Ecto neural progenitor cell (in vitro differentiated cells): ENCODE measurements at regions not wholly inside any gene's neighbourhood (a gene's known extent, or its start where the extent isn't known, plus 50 kb on each side); places are given as distances from the start of the nearest gene placed in this dataset.

ENCODE experiments used
- DNase-seq: peaks from one replicate; pipeline ENCODE4 v3.0.0-alpha.2; 2018; ENCODE audit warnings: low spot score

- DNase-seq, result no peak
Measured at GRCh38 chr14:71362282-71362681, 455.0 kb downstream of the PCNX1 start.

- no peak for DNase-seq
Measured at GRCh38 chr14:71362920-71363584, 455.8 kb downstream of the PCNX1 start.

DNA sequence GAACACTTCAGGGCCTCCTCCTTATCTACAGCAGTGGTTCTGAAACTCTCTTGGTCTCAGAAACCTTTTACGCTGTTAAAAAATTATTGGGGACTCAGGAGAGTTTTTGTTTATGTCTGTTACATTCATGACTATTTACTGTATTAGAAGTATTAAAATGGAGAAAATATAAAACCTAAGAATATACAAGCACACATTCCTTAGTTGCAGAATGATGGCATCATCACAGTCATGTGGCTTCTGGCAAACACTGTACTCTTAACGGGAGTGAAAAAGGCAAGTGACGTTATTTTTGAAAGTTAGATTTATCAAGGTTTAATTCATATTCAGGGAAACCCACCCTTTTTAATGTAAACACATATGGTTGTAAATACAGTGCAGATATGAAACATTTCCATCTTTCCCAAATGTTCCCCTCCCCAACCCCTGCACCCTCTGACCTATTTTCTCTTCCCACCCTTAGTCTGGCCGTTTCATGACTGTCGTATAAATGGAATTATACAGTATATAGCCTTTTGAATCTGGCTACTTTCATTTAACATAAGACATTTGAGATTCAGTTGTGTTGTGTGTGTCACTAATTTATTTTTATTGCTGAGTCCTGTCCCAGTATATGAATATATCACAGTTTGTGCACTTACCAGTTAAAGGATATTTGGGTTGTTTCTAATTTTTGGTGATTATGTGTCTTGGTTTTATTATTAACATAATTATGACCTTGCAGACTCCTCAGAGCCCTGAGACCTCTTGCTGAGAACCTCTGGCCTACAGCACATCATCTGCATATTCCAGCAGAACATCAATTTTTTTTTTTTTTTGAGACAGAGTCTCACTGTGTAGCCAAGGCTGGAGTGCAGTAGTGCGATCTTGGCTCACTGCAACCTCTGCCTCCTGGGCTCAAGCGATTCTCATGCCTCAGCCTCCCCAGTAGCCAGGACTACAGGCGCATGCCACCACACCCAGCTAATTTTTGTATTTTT is 457.0 kb downstream of the PCNX1 start:
- DNase-seq, result no peak

GRCh38 chr14:71365361-71365760 is 458.1 kb downstream of the PCNX1 start:
- no peak for DNase-seq

- DNase-seq, result no peak
Measured at GRCh38 chr14:71366861-71367260, 459.6 kb downstream of the PCNX1 start.

GRCh38 chr14:71371711-71372396 is 464.6 kb downstream of the PCNX1 start:
- DNase-seq, result no peak

DNA sequence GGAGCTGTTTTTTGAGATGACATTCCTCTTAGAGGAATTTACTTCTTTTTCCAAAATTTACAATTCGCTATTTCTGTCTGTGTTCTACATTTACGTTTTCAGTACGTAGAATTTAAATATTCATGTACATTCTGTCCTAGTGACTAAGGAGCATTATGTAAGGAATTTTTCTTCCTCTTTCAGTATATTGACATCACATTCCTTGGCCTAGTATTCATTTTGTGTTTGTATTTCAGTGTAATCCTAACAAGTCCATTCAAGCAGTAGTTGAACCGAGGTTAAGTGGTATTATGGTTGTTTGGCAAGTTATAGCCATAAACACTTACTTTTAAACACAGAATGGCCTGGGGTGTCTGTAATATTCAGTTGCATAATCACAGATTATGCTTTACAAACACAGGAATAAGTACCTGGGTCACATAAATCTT is 465.2 kb downstream of the PCNX1 start:
- DNase-seq, result no peak

- DNase-seq, result no peak
Measured at GRCh38 chr14:71373773-71374172, 466.5 kb downstream of the PCNX1 start.

- DNase-seq, result no peak
Measured at GRCh38 chr14:71374989-71375388, 467.7 kb downstream of the PCNX1 start.

- no peak for DNase-seq
Measured at GRCh38 chr14:71377099-71377498, 469.8 kb downstream of the PCNX1 start.

DNA sequence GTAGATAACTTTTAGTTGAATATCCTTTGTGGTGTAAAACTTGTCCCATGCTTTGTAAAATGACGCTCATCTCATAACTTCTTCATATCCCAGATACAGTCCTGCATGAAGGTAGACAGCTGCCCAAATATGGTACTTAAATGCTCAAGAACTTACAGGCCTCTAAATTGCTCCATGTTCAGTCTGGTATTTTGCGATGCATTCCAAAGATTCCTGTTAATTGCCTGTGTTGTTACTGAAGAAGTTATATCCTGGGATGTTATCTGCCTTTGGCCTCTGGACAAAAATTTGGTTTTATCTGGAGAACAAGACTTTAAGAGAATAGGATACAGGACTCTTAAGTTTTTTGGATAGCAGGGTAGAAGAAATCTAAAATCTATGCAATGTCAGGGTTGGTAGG is 473.0 kb downstream of the PCNX1 start:
- DNase-seq, result no peak

GRCh38 chr14:71381814-71382213 is 474.6 kb downstream of the PCNX1 start:
- no peak for DNase-seq

DNA sequence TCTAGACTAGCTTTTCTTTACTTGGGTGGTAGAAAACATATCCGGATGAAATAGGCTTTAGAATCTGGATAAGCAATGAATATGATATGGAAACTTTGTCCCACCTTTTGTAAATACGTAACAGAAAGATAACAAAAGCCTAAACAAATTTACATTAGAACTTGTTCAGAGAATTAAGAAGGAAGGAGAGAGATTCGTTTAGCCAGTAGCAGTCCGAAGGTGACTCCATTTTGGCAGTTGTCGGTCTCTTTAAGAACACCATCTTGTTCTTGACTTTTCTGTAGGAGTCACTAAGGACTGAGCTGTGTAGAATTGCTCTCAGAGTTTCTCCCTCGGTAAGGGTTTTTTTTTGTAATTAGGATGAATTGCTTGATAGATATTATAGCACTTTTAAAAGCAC is 475.1 kb downstream of the PCNX1 start:
- no peak for DNase-seq

DNA sequence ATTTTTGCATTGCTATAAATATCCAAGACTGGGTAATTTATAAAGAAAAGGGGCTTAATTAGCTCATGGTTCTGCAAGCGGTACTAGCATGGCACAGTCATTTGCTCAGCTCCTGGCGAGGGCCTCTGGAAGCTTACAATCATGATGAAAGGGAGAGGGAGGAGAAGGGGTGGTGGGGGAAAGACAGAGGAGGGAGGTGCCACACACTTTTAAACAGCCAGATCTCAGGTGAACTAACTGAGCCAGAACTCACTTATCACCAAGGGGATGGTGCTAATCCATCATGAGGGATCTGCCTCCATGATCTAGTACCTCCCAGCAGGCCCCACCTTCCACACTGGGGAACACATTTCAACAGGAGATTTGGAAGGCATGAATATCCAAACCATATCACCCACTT is 476.3 kb downstream of the PCNX1 start:
- no peak for DNase-seq

DNA sequence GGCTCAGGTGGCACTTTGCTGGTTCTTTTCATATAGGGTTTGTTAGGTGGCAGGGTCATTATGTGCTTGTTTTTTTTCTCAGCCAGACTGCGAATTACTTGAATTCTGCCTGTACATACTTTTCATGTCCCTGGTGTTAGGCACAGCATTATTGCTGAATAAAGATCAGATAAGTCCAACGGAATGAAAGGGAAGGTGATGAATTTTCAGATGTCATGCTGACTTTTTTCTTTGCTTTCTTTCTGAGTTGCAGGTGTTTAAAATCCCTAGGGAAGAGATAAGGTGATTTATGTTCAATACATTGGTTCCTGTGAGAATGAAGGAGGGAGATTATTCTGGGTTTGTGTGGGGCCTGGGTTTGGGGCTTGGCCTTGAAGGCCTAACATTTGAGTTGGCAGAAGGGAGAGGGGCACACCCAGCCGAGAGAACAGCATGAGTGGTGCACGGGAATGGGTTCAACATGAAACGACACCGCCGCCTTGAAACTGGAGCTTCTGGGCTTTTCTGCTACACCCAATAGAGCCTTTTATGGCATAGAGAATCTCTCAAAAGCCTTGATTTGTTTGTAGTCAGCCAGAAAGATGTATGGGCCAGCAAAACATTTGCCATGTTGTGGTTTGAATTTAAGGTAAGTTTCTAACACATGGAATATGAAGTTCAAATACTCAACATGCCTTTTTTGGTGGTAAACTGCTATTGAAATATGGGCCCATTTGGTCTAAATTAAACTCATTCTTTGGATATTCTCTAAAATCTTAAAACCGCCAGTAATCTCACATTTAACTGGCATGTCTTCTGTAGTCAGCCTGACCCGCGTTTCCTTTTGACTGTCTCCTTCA is 477.0 kb downstream of the PCNX1 start:
- DNase-seq, result no peak

DNA sequence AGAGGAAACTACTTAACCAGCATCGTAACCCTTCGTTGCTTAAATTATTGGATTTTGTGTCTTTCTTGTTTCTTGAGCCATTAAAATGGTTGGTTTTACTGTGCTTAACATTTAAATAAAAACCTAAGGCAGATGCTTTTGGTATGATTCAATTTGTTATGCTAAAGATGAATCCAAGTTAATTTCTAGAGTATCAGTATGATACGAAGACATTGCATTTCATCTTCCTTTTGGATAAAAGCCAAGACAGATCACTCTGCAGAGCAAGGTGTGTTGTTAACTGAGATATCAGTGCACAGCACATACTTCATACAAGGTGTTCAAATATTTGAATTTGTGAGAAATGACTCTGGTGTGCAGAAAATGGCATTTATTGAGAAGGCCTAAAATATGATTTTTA is 480.5 kb downstream of the PCNX1 start:
- DNase-seq, result no peak

DNA sequence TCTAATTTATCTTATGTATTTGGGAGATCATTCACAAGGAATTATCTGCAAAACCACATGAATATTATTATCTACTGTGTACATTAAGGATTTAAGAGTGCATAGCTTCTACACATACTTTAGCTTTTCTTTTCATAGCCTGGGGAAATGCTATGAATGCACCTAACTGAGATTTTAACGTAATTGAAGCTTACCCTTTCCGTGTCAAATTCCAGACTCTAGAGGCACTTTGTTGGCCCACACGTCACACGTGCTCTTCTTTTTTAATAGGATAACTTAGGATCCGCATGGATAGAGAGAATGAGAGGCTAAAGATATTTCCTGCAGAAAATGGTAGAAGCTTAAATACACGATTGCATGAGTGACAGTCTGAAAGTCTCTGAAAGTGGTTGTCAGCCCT is 481.1 kb downstream of the PCNX1 start:
- DNase-seq, result no peak

GRCh38 chr14:71388862-71389261 is 481.6 kb downstream of the PCNX1 start:
- DNase-seq, result no peak

DNA sequence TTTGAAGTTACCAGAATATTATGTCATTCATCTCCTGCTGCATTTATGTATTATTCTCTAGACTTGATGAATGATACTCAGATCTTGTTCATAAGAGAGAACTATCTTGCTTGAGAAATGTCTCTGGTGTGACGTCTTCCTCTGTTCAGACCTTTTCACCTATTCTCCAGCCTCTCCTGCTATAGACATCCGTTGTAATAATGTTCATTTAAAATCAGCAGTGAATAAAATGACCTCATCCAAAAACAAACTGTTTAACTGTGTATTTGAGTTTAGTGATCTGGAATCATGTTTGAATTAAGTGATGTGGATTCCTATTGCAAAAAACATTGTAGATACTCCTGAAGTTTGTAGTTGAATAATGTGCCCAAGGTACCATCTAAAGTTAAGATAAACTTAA is 487.1 kb downstream of the PCNX1 start:
- DNase-seq, result no peak

DNA sequence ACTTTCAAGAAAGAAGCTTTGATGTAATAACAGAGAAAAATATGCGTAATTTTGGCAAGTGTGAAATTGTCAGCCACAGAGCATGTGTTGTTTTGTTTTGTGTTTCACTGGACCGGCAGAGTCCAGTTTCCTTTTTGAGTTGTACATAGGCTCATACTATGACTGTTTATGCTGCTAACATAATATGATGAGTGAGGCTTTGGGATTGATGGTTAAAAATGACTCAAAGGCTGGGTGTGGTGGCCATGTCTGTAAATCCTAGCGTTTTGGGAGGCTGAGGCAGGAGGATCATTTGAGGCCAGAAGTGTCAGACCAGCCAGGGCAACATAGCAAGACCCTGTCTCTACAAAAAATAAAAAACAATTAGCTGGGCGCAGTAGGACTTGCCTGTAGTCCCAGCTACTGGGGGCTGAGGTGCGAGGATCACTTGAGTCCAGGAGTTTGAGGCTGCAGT is 487.9 kb downstream of the PCNX1 start:
- no peak for DNase-seq

- no peak for DNase-seq
Measured at GRCh38 chr14:71395636-71396035, 488.4 kb downstream of the PCNX1 start.
